ENCODE measurements at regions not wholly inside any gene's neighbourhood (a gene's known extent, or its start where the extent isn't known, plus 50 kb on each side); places are given as distances from the start of the nearest gene placed in this dataset.

GRCh38 chr10:29809383-29809782, 174.6 kb upstream of the SVIL start:
- no peak overlapping the region for H2AFZ ChIP-seq (ENCODE audit: low read depth)
- H3K9ac ChIP-seq, result no peak overlapping the region
- H3K9me2 ChIP-seq, result no peaks in the 10 kb centered on the region
- no peak for DNase-seq
- H3F3A ChIP-seq (replicated peaks; ENCODE audit: insufficient read depth), result peaks cover 19% of the 10 kb centered on the region
- H3K9me3 ChIP-seq, result no peaks in the 10 kb centered on the region
- no peaks in the 10 kb centered on the region for H3K36me3 ChIP-seq (replicated peaks in 1 of 2; ENCODE audit: control insufficient read depth in 1 of 2, insufficient read depth in 2 of 2, low read length in 1 of 2)
- H3K27me3 ChIP-seq (ENCODE audit: insufficient read depth), result no peaks in the 10 kb centered on the region
- H3K79me2 ChIP-seq (ENCODE audit: insufficient read depth), result no peaks in the 10 kb centered on the region
- POLR2A ChIA-PET, result no interaction called here
- no peak overlapping the region for H3K4me3 ChIP-seq (ENCODE audit: low read depth in 2 of 2, low read length in 1 of 2)
- TF ChIP-seq TEAD4 (IDR thresholded peaks at IDR 0.05; ENCODE audit: borderline replicate concordance, insufficient read depth), result no peak
- no peak for TF ChIP-seq FOSL2 (IDR thresholded peaks at IDR 0.05; ENCODE audit: borderline replicate concordance, low read depth)
- no peak for TF ChIP-seq EZH2phosphoT487 (IDR thresholded peaks at IDR 0.05; ENCODE audit: borderline replicate concordance, low read depth)
- no peak for TF ChIP-seq USF2 (IDR thresholded peaks at IDR 0.05; ENCODE audit: borderline replicate concordance, low read depth, low read length)
- no peak for TF ChIP-seq IRF3 (IDR thresholded peaks at IDR 0.05; ENCODE audit: low read depth, low read length)
- no peak for TF ChIP-seq RXRA (IDR thresholded peaks at IDR 0.05; ENCODE audit: borderline replicate concordance, low read depth)
- no peak for TF ChIP-seq FOXJ3 (CRISPR knock-in tag; IDR thresholded peaks at IDR 0.05)
- no peak for TF ChIP-seq JUND (IDR thresholded peaks at IDR 0.05)
- no peak for TF ChIP-seq YY1 (IDR thresholded peaks at IDR 0.05; ENCODE audit: low read depth)
- TF ChIP-seq NFIC (IDR thresholded peaks at IDR 0.05; ENCODE audit: borderline replicate concordance), result no peak
- TF ChIP-seq RFX5 (IDR thresholded peaks at IDR 0.05; ENCODE audit: low read length), result no peak
- no peak for TF ChIP-seq TAF1 (IDR thresholded peaks at IDR 0.05; ENCODE audit: borderline replicate concordance, low read depth, low read length)
- no peak for TF ChIP-seq TCF12 (IDR thresholded peaks at IDR 0.05)
- TF ChIP-seq USF1 (IDR thresholded peaks at IDR 0.05; ENCODE audit: borderline replicate concordance, low read depth), result no peak
- TF ChIP-seq FOXM1 (IDR thresholded peaks at IDR 0.05; ENCODE audit: low read depth), result no peak
- no peak for TF ChIP-seq CTCF (IDR thresholded peaks at IDR 0.05)
- TF ChIP-seq RAD21 (IDR thresholded peaks at IDR 0.05; ENCODE audit: low read length), result no peak
- no peak for TF ChIP-seq SMC3 (IDR thresholded peaks at IDR 0.05; ENCODE audit: low read depth, low read length)
- TF ChIP-seq MXI1 (IDR thresholded peaks at IDR 0.05; ENCODE audit: low read depth, low read length), result no peak
- H3K4me1 ChIP-seq (ENCODE audit: control insufficient read depth in 1 of 2, insufficient read depth in 2 of 2, low read depth in 1 of 2, low read length in 1 of 2), result peaks cover 18 to 40% of the 10 kb centered on the region in 2 experiments
- H3K27ac ChIP-seq (ENCODE audit: low read depth in 2 of 2, low read length in 1 of 2), result no peak overlapping the region
- CTCF ChIA-PET, result interaction anchor here (1.5 kb wide), 1 partner anchor 10 kb away, joined by 4 read pairs; no protein-coding TSS in a partner anchor
- WGBS (ENCODE audit: low lambda C conversion rate), result 92% methylated on average over 5 of the region's 5 CpGs
- no peak overlapping the region for H3K4me2 ChIP-seq
- H4K20me1 ChIP-seq (ENCODE audit: insufficient read depth), result no peaks in the 10 kb centered on the region

All from SK-N-SH (cell line).